ENCODE measurements at regions not wholly inside any gene's neighbourhood (a gene's known extent, or its start where the extent isn't known, plus 50 kb on each side); places are given as distances from the start of the nearest gene placed in this dataset.
A peak's percentile ranks its signal among the peaks of the same experiment; 100 is the strongest.

- DNase-seq (ENCODE audit: low read depth in 2 of 2), result no peak
These were observed 320.5 kb upstream of the CD180 start for GRCh38 chr5:67516948-67517565.

- DNase-seq (ENCODE audit: low read depth in 2 of 2), result no peak
These were observed 319.2 kb upstream of the CD180 start for GRCh38 chr5:67515762-67516161.

- peak in 1 of 2 donors; percentile 6 for DNase-seq (ENCODE audit: low read depth in 2 of 2)
These were observed 318.6 kb upstream of the CD180 start for GRCh38 chr5:67515020-67515689.

- DNase-seq (ENCODE audit: low read depth in 2 of 2), result no peak
These were observed 316.2 kb upstream of the CD180 start for GRCh38 chr5:67512758-67513157.

GRCh38 chr5:67511911-67512310, 315.3 kb upstream of the CD180 start:
- no peak for DNase-seq (ENCODE audit: low read depth in 2 of 2)

GRCh38 chr5:67510204-67510603, 313.6 kb upstream of the CD180 start:
- DNase-seq (ENCODE audit: low read depth in 2 of 2), result no peak

GRCh38 chr5:67509402-67510186, 313.0 kb upstream of the CD180 start:
- DNase-seq (ENCODE audit: low read depth in 2 of 2), result no peak

- no peak for DNase-seq (ENCODE audit: low read depth in 2 of 2)
These were observed 309.6 kb upstream of the CD180 start for GRCh38 chr5:67506241-67506640.

- no peak for DNase-seq (ENCODE audit: low read depth in 2 of 2)
These were observed 306.4 kb upstream of the CD180 start for GRCh38 chr5:67502951-67503350.

GRCh38 chr5:67496051-67496450, 299.5 kb upstream of the CD180 start:
- DNase-seq (ENCODE audit: low read depth in 2 of 2), result no peak

- no peak for DNase-seq (ENCODE audit: low read depth in 2 of 2)
These were observed 298.5 kb upstream of the CD180 start for GRCh38 chr5:67495072-67495471.

GRCh38 chr5:67494186-67494855, 297.7 kb upstream of the CD180 start:
- no peak for DNase-seq (ENCODE audit: low read depth in 2 of 2)

GRCh38 chr5:67493676-67494075, 297.1 kb upstream of the CD180 start:
- no peak for DNase-seq (ENCODE audit: low read depth in 2 of 2)

GRCh38 chr5:67490543-67491321, 294.1 kb upstream of the CD180 start:
- no peak for DNase-seq (ENCODE audit: low read depth in 2 of 2)

- DNase-seq (ENCODE audit: low read depth in 2 of 2), result no peak
These were observed 292.3 kb upstream of the CD180 start for GRCh38 chr5:67488885-67489284.

GRCh38 chr5:67487862-67488261, 291.3 kb upstream of the CD180 start:
- DNase-seq (ENCODE audit: low read depth in 2 of 2), result no peak

- DNase-seq (ENCODE audit: low read depth in 2 of 2), result no peak
These were observed 286.9 kb upstream of the CD180 start for GRCh38 chr5:67483453-67484030.

GRCh38 chr5:67481362-67481761, 284.8 kb upstream of the CD180 start:
- no peak for DNase-seq (ENCODE audit: low read depth in 2 of 2)

- no peak for DNase-seq (ENCODE audit: low read depth in 2 of 2)
These were observed 281.7 kb upstream of the CD180 start for GRCh38 chr5:67478337-67478736.

GRCh38 chr5:67476995-67477394, 280.4 kb upstream of the CD180 start:
- no peak for DNase-seq (ENCODE audit: low read depth in 2 of 2)

- no peak for DNase-seq (ENCODE audit: low read depth in 2 of 2)
These were observed 279.9 kb upstream of the CD180 start for GRCh38 chr5:67476531-67476930.

Data from activated CD8-positive, alpha-beta memory T cell treated with anti-CD3 and anti-CD28 coated beads for 4 hours (primary cell).